Effector CD8-positive, alpha-beta T cell (primary cell): ENCODE measurements at regions not wholly inside any gene's neighbourhood (a gene's known extent, or its start where the extent isn't known, plus 50 kb on each side); places are given as distances from the start of the nearest gene placed in this dataset.

Experiments used
- DNase-seq: peaks from one replicate; lab custom pipeline; 2025; lab: John Stamatoyannopoulos, UW

DNA sequence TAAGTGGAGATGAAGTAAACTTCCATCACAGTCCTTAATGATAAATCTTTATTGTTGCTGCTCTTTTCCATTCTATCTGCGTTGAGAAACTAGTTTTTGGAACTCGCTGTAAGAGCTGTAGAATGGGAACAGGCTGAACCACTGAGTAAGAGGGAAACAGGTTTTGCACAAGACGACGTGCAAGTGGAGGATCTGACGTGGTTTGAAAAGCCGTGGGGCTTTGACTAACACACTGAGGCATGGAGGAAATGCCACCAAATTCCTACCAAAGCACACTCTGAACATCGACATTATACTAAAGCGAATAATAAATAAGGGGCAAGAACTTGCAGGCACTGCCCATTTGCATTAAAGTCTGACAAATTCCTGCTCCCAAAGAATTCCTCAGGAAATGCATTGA is 160.6 kb downstream of the KLF6 start:
- DNase-seq = no peak

- no peak for DNase-seq
Observed at GRCh38 chr10:3623746-3624145, 161.3 kb downstream of the KLF6 start.

GRCh38 chr10:3622845-3623621 is 162.0 kb downstream of the KLF6 start:
- DNase-seq = no peak

GRCh38 chr10:3622427-3622826 is 162.6 kb downstream of the KLF6 start:
- no peak for DNase-seq

DNA sequence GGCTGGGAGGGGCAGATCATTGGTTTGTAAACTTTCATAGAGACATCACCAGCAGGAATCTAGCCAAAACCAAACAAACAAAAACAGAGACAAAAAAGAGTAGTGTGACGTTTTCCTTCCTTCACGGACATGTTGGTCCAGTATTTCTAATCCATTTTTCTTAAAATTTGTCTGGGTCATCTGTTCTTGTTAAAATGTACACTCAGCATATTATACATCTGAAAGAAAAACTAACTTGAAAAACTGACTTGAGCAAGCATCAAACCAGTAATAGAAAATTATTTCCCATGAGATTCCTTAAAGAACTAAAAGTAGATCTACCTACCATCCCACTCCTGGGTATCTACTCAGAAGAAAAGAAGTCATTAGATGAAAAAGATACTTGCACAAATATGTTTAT is 164.2 kb downstream of the KLF6 start:
- no peak for DNase-seq

- DNase-seq = no peak
Observed at GRCh38 chr10:3619241-3619640, 165.8 kb downstream of the KLF6 start.

DNA sequence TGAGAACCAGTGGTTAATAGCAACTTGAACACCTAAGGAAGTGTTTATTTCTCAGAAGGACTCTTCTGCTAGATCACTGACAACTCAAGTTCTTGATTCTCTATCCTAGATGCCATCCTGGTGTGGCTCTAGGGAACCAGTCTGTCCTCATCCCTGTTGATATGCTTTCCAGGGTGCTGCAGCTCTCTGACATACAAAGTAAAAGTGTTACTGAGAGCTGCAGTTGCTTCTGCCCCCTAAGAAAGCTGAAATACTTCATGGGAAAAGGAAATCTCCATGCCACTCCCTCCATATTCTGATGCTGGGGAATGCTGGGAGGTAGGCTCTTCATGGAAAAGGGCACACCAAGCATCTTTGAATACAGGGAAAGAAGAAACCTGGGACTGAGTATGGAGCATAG is 168.1 kb downstream of the KLF6 start:
- no peak for DNase-seq

DNA sequence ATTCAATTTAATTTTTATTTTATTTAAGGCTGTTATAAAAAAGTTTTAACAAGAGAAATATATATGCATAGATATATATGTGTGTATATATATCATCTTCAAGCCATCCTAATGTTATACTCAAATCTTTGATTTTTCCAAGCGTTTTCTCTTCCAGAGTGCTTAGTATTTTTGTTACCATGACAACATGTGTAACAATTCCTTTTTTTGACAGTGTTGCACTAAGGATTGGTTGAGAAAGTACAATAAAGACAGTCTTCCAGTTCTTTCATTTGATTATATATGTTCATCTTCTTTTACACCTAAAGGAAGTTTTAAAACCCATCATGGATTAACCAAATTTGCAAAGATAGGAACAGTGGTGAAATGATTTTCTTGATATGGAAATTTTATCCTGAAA is 171.7 kb downstream of the KLF6 start:
- DNase-seq = no peak

DNA sequence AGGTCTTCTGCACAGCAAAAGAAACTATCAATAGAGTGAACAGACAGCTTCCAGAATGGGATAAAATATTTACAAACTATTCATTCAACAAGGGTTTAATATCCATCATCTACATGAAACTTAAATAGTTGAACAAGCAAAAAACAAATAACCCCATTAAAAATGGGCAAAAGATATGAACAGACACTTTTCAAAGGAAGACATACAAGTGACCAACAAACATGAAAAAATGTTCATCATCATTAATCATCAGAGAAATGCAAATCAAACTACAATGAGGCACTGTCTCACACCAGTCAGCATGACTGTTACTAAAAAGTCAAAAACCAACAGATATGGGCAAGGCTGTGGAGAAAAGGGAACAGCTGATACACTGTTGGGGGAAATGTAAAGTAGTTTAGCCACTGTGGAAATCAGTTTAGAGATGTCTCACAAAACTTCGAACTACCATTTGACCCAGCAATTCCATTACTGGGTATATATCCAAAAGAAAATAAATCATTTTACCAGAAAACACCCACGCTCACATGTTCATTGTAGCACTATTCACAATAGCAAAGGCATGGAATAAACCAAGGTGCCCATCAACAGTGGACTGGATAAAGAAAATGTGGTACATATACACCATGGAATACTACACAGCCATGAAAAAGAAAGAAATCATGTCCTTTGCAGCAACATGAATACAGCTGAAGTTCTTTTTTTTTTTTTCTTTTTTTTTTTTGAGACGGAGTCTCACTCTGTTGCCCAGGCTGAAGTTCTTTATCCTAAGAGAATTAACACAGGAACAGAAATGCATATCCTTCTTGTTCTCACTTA is 172.6 kb downstream of the KLF6 start:
- DNase-seq = no peak

GRCh38 chr10:3606309-3606708 is 178.7 kb downstream of the KLF6 start:
- DNase-seq = no peak

DNA sequence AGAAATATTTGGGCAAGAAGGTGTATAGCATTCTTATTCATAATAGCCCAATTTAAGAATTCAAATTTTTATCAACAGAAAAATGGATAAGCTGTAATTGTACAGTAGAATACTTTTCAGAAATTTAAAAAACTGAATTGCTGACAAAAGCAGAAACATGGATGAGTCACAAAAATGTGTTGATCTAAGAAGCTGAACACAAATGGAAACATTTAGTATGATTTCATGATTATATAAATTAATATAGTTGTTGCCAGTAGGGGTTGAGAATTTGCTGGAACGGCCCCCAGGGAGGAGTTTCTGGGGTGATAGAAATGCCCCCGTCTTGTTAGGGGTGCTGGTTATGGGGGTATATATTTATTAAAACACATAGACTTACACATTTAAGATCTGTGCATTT is 179.1 kb downstream of the KLF6 start:
- no peak for DNase-seq

DNA sequence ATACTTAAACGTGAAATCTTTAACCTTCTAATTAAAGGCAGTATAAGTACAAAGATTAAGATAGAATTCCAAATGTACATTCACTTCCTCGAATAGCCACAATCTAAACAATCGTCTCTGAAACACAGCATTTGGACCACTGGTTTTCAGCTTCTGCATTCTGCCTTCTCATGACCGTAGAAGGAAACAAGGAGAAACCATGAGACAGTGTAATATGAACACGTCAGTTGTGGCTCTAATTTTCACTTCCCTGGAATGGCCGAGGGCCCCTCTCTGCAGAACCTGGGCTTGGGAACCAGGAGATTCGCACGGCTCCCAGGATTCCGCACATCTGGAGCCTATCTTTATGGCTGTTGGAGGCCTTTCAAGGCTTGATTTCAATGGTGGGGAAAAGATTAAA is 189.3 kb downstream of the KLF6 start:
- no peak for DNase-seq

DNA sequence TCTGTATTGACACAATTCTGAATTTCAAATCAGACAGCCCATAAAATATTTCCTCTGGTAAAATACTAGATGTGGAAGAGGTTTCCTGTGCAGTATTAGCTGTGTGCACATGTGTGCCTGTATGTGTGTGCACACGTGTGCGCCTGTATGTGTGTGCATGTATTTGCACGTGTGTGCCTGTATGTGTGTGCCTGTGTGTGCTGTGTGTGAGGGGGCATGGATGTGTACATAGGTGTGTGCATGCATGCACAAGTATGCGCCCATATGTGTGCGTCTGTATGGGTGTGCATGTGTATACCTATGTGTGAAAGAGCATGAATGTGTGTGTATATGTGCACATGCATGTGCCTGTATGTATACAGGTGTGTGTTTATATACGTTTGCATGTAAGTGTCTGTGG is 191.4 kb downstream of the KLF6 start:
- no peak for DNase-seq

DNA sequence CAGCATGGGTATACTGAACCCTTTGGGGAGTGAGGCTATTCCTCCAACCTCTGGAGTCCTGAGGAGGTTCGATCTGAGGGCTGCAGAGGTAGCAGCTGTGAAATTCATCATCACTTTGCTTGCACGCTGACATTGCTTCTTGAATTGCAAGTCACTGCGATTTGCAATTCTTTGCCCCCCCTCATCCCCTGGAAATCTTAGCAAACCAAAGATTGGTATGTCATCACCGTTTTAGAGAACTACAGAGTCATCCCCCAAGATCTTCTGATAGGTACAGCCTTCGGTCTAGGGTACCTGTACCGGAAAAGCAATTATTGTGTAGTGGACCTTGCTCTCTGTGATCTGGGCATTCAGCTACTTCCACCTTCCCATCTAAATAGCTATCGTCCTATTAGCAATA is 192.6 kb downstream of the KLF6 start:
- no peak for DNase-seq

DNA sequence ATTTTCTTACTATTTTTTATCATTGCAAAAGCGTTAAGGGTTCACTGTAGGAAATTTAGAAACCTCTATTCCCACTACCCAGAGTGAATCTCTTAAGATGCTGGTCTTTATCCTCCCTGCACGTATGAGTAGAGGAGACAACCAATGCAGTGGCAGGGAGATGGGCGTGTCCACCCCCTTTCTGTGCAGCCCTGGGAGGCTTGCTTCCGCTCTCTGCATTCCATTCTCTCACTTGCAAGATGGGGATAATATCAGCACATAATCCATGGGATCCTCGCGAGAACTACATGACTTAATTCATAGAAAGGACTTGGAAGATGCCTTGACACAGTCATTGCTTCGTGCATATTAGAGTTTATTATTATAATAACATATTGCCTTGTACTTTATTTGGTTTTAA is 196.2 kb downstream of the KLF6 start:
- no peak for DNase-seq

- no peak for DNase-seq
Observed at GRCh38 chr10:3588346-3588745, 196.7 kb downstream of the KLF6 start.

GRCh38 chr10:3584926-3585784 is 199.9 kb downstream of the KLF6 start:
- no peak for DNase-seq

GRCh38 chr10:3580565-3580964 is 204.4 kb downstream of the KLF6 start:
- no peak for DNase-seq

GRCh38 chr10:3579845-3580244 is 205.2 kb downstream of the KLF6 start:
- DNase-seq = no peak

- no peak for DNase-seq
Observed at GRCh38 chr10:3578682-3579081, 206.3 kb downstream of the KLF6 start.

GRCh38 chr10:3578159-3578558 is 206.8 kb downstream of the KLF6 start:
- no peak for DNase-seq

DNA sequence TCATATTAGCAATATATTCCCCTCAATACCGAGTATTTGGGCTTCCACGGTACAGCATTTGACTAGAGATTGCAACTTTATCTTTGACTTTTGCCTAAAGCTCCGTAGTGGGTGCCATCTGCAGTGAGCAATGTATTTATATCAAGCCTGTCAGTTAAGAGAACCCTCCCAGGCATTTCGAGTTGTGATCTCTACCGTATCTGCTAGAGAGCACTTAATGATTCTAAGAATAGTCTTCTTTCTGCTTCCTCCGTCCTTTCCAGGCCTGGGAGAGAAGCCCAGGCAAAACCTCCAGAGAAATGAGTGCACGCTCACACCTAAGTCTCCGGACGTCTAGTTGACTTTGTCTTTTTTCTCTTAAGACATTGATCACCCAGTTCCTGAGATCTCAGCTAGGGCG is 210.6 kb downstream of the KLF6 start:
- DNase-seq = no peak

- no peak for DNase-seq
Observed at GRCh38 chr10:3573498-3573897, 211.5 kb downstream of the KLF6 start.
